Adrenal gland (tissue), 9 donors: ENCODE measurements at regions not wholly inside any gene's neighbourhood (a gene's known extent, or its start where the extent isn't known, plus 50 kb on each side); places are given as distances from the start of the nearest gene placed in this dataset.

Experiments used
- DNase-seq, 7 donors: peaks; one replicate each; pipeline ENCODE4 v3.0.0-alpha.2; 2019 to 2020
- H3K27ac ChIP-seq, 5 donors: fragments of 200-600 bp; sonication (generic) in 4 of 5; 1 replicate in 3 of 5; 2 replicates in 2 of 5; pipeline versions ENCODE4 v1.5.1 to v1.8.0; 2016 to 2020; ENCODE audit warnings: mild to moderate bottlenecking in 1 of 5
- H3K27me3 ChIP-seq: fragments of 200-600 bp; 2 replicates; pipeline ENCODE4 v1.8.0; 2021
- H3K36me3 ChIP-seq, 2 donors: fragments of 200-600 bp; replicated peaks in 1 of 2; 1 replicate in 1 of 2; 2 replicates in 1 of 2; pipeline versions ENCODE4 v1.5.1 to v1.8.0; 2018 to 2022
- H3K4me1 ChIP-seq, 2 donors: fragments of 200-600 bp; replicated peaks in 1 of 2; 1 replicate in 1 of 2; 2 replicates in 1 of 2; pipeline versions ENCODE4 v1.5.1 to v1.8.0; 2018 to 2021
- H3K4me3 ChIP-seq, 4 donors: fragments of 200-600 bp; sonication (generic) in 3 of 4; one replicate each; pipeline ENCODE4 v1.5.1; 2016 to 2018
- H3K9me3 ChIP-seq, 3 donors: fragments of 200-600 bp; sonication (generic) in 1 of 3; replicated peaks in 1 of 3; 1 replicate in 2 of 3; 2 replicates in 1 of 3; pipeline versions ENCODE4 v1.5.1 to v1.8.0; 2016 to 2021
- CTCF ChIP-seq, 6 experiments: fragments of 450-650 bp in 4 of 6; fragments of 200-600 bp in 2 of 6; sonication (generic) in 1 of 6; IDR thresholded peaks; 1 replicate in 5 of 6; 2 replicates in 1 of 6; pipeline versions ENCODE4 v1.5.1 to v1.8.0; 2016 to 2021; ENCODE audit warnings: antibody characterized with exemption in 6 of 6, mild to moderate bottlenecking in 2 of 6, moderate library complexity in 1 of 6
- POLR2A ChIP-seq, 2 donors: fragments of 450-650 bp; IDR thresholded peaks; one replicate each; pipeline ENCODE4 v1.6.1; 2017; ENCODE audit warnings: antibody characterized with exemption in 2 of 2, mild to moderate bottlenecking in 2 of 2, moderate library complexity in 1 of 2
- WGBS, 4 donors: extraction: QIAGEN DNeasy Blood & Tissue Kit in 2 of 4; methylation state at CpG; one replicate each; pipeline versions ENCODE4 v1.1.5 to v1.1.7; 2013 to 2017; 5-methylcytosine and 5-hydroxymethylcytosine counted together
- intact Hi-C, 2 donors: fragments of 100-400 bp; cut with DNase I; formaldehyde crosslinking; loops; one replicate each; pipeline versions ENCODE4 v1.14.1 to v1.15.0; 2022 to 2023
- donor health status: healthy with polysubstance abuse.
- donor health status: Bipolar disorder and iron deficiency.
- donor health status: DM: yes; HTN: yes; CAD: no.
- donor health status: DM: no; HTN: no; CAD: no.
- donor health status: DM: no; HTN: no; CAD: no.

- WGBS, 4 donors: 43 to 48% (median 44%) methylated on average over 4 of the region's 4 CpGs
- Histone ChIP-seq H3K36me3 (no peaks in the 10 kb centered on the region), H3K4me3 (no peak overlapping the region), H3K9me3 (no peaks in the 10 kb centered on the region), H3K27me3 (no peaks in the 10 kb centered on the region), H3K27ac (no peak overlapping the region), H3K4me1 (no peaks in the 10 kb centered on the region)
- TF ChIP-seq CTCF (IDR thresholded peaks at IDR 0.05) (no peak), POLR2A (IDR thresholded peaks at IDR 0.05) (no peak)
- no peak for DNase-seq
- intact Hi-C loops: no loop called here
Observed at GRCh38 chr10:2619472-2619871, 447.9 kb upstream of the PFKP start.

DNA sequence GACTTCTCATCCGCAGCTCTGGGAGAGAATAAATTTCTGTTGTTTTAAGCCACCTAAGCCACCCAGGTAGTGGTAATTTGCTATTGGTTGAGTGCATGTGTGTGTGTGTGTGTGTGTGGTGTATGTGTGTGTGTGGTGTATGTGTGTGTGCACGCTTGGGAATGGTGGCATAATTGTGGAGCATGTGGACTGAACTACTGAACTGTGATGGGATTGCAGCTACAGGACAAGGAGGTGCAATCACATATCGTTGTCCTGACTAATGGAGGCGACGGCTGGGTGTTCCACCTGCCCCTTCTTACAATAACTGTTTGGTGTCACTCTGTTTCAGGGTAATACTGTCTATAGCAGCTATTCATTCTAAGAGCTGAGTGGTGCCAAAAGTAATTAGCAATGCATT lies 448.7 kb upstream of the PFKP start:
- H3K4me3 ChIP-seq: no peak overlapping the region
- intact Hi-C loops: no loop called here

GRCh38 chr10:2616215-2616614 lies 451.1 kb upstream of the PFKP start:
- H3K36me3 ChIP-seq: no peaks in the 10 kb centered on the region
- TF ChIP-seq POLR2A (IDR thresholded peaks at IDR 0.05) (no peak), CTCF (IDR thresholded peaks at IDR 0.05) (no peak)

More for the DNA sequence above, 448.7 kb upstream of the PFKP start:
- Histone ChIP-seq H3K36me3 (no peaks in the 10 kb centered on the region), H3K9me3 (no peaks in the 10 kb centered on the region), H3K27me3 (no peaks in the 10 kb centered on the region), H3K27ac (no peak overlapping the region), H3K4me1 (no peaks in the 10 kb centered on the region)
- TF ChIP-seq CTCF (IDR thresholded peaks at IDR 0.05) (no peak), POLR2A (IDR thresholded peaks at IDR 0.05) (no peak)
- DNase-seq: no peak
- WGBS, 4 donors: 67 to 88% (median 80%) methylated on average over 5 of the region's 5 CpGs

GRCh38 chr10:2611603-2612002 lies 455.7 kb upstream of the PFKP start:
- intact Hi-C loops: no loop called here
- no peaks in the 10 kb centered on the region for H3K4me1 ChIP-seq
- H3K36me3 ChIP-seq: no peaks in the 10 kb centered on the region
- 52 to 64% (median 59%) methylated on average over 4 of the region's 4 CpGs for WGBS, 4 donors
- no peak for DNase-seq
- TF ChIP-seq POLR2A (IDR thresholded peaks at IDR 0.05) (no peak), CTCF (IDR thresholded peaks at IDR 0.05) (no peak)
- no peak overlapping the region for H3K4me3 ChIP-seq
- H3K27me3 ChIP-seq: no peaks in the 10 kb centered on the region
- no peaks in the 10 kb centered on the region for H3K9me3 ChIP-seq
- H3K27ac ChIP-seq: no peak overlapping the region

More at GRCh38 chr10:2616215-2616614, 451.1 kb upstream of the PFKP start:
- no peaks in the 10 kb centered on the region for H3K4me1 ChIP-seq
- WGBS, 4 donors: 61 to 78% (median 73%) methylated on average over 3 of the region's 3 CpGs
- intact Hi-C loops: no loop called here
- no peaks in the 10 kb centered on the region for H3K27me3 ChIP-seq
- DNase-seq: no peak
- no peaks in the 10 kb centered on the region for H3K9me3 ChIP-seq
- no peak overlapping the region for H3K27ac ChIP-seq
- H3K4me3 ChIP-seq: no peak overlapping the region
